HepG2 (cell line): ENCODE measurements at regions not wholly inside any gene's neighbourhood (a gene's known extent, or its start where the extent isn't known, plus 50 kb on each side); places are given as distances from the start of the nearest gene placed in this dataset.

ENCODE experiments used
- ATAC-seq: fragments of 200-7000 bp; cut with Tn5 transposase; 3 replicates; pipeline ENCODE4 v1.9.1; 2020; ENCODE audit warnings: mild to moderate bottlenecking, moderate library complexity
- BruUV-seq: library from RNA; stranded (reverse); fragments of 400-500 nt; replicated peaks from 2 replicates; lab custom pipeline; 2021; lab: Mats Ljungman, UMichigan
- CTCF ChIA-PET: fragments of 300-600 bp; formaldehyde crosslinking; extraction: SDS; loops from one replicate; lab custom pipeline; 2021; ENCODE audit warnings: low total read pairs, inconsistent platforms, low intra/inter-chr PET ratio; lab: Yijun Ruan, JAX
- POLR2A ChIA-PET: fragments of 350-600 bp; sonication (Branson Sonifier 250); formaldehyde crosslinking; loops from one replicate; lab custom pipeline; 2020; ENCODE audit warnings: antibody characterized with exemption, inconsistent platforms; lab: Yijun Ruan, JAX
- DNase-seq: peaks from one replicate; pipeline ENCODE4 v3.0.0-alpha.2; 2015; ENCODE audit warnings: low spot score
- FAIRE-seq: peaks from 3 replicates; lab custom pipeline; 2011; peaks lifted over from hg19 to GRCh38; lab: Jason Lieb, UNC
- H2AFZ ChIP-seq: one replicate; pipeline ENCODE4 v1.6.1; 2011; ENCODE audit warnings: low read length, inconsistent platforms
- H3K27ac ChIP-seq: fragments of 300-600 bp; 3 replicates; pipeline ENCODE4 v1.8.0; 2011; ENCODE audit warnings: mixed run types, mild to moderate bottlenecking, mixed read lengths, low read length, inconsistent platforms; ENCODE audit not compliant: insufficient read depth; ENCODE audit errors: extremely low read length
- H3K27me3 ChIP-seq, 2 experiments: fragments of 200-600 bp in 1 of 2; 2 replicates in 1 of 2; 3 replicates in 1 of 2; pipeline versions ENCODE4 v1.6.0 to v1.8.0; 2011; ENCODE audit warnings: low read length in 2 of 2, mild to moderate bottlenecking in 2 of 2, moderate library complexity in 2 of 2, inconsistent platforms in 1 of 2; ENCODE audit not compliant: insufficient read depth in 2 of 2, control insufficient read depth in 1 of 2
- H3K36me3 ChIP-seq, 2 experiments: fragments of 200-600 bp in 1 of 2; replicated peaks in 1 of 2; 2 replicates in 1 of 2; 3 replicates in 1 of 2; pipeline versions ENCODE4 v1.5.1 to v1.8.0; 2011; ENCODE audit warnings: low read length in 2 of 2, inconsistent platforms in 1 of 2; ENCODE audit not compliant: insufficient read depth in 2 of 2, control insufficient read depth in 1 of 2
- H3K4me1 ChIP-seq: 2 replicates; pipeline ENCODE4 v1.5.1; 2012; ENCODE audit warnings: low read length, inconsistent platforms; ENCODE audit not compliant: insufficient read depth
- H3K4me2 ChIP-seq: 2 replicates; pipeline ENCODE4 v1.6.0; 2011; ENCODE audit warnings: low read depth, low read length, inconsistent platforms
- H3K4me3 ChIP-seq, 3 experiments: fragments of 200-600 bp in 1 of 3; sonication (generic), shearing (Covaris generic) in 1 of 3; replicated peaks in 1 of 3; 2 replicates each; pipeline ENCODE4 v1.5.1; 2011 to 2016; ENCODE audit warnings: low read length in 3 of 3, inconsistent platforms in 2 of 3, low read depth in 2 of 3, mild to moderate bottlenecking in 2 of 3, control low read depth in 1 of 3, mixed read lengths in 1 of 3; ENCODE audit not compliant: insufficient read depth in 1 of 3
- H3K79me2 ChIP-seq: one replicate; pipeline ENCODE4 v1.6.1; 2011; ENCODE audit warnings: low read length, inconsistent platforms; ENCODE audit not compliant: insufficient read depth
- H3K9ac ChIP-seq: 2 replicates; pipeline ENCODE4 v1.6.0; 2011; ENCODE audit warnings: mild to moderate bottlenecking, low read depth, low read length, inconsistent platforms; ENCODE audit not compliant: insufficient read depth
- H3K9me3 ChIP-seq: 2 replicates; pipeline ENCODE4 v1.5.1; 2012; ENCODE audit warnings: mild to moderate bottlenecking, low read length
- H4K20me1 ChIP-seq: 2 replicates; pipeline ENCODE4 v1.6.0; 2011; ENCODE audit warnings: inconsistent platforms, mild to moderate bottlenecking, low read length, moderate library complexity; ENCODE audit not compliant: insufficient read depth
- CERS6 ChIP-seq: sonication (generic); formaldehyde crosslinking; IDR thresholded peaks from 2 replicates; pipeline ENCODE4 v1.5.0; 2020; ENCODE audit warnings: missing genetic modification reagents
- CHD2 ChIP-seq: IDR thresholded peaks from 2 replicates; pipeline ENCODE4 v1.6.1; 2011; ENCODE audit warnings: low read depth, low read length, improper control_type of control experiment
- CREM ChIP-seq, 2 experiments: sonication (generic) in 1 of 2; formaldehyde crosslinking in 1 of 2; IDR thresholded peaks; 2 replicates each; pipeline versions ENCODE4 v1.4.0 to v1.6.1; 2016 to 2020; ENCODE audit warnings: antibody characterized with exemption in 1 of 2, mild to moderate bottlenecking in 1 of 2, missing genetic modification reagents in 1 of 2
- FOXJ3 ChIP-seq: sonication (generic); formaldehyde crosslinking; IDR thresholded peaks from 2 replicates; pipeline ENCODE4 v1.4.0; 2020; ENCODE audit warnings: missing genetic modification reagents, mild to moderate bottlenecking, borderline replicate concordance
- GRHL1 ChIP-seq: sonication (generic); formaldehyde crosslinking; conservative IDR thresholded peaks from 2 replicates; pipeline ENCODE4 v1.8.0; 2022; ENCODE audit warnings: missing genetic modification reagents
- HNF4A ChIP-seq: sonication (generic); formaldehyde crosslinking; IDR thresholded peaks from 2 replicates; pipeline ENCODE4 v1.4.0; 2020; ENCODE audit warnings: missing genetic modification reagents
- IKZF1 ChIP-seq: fragments of 450-650 bp; IDR thresholded peaks from 2 replicates; pipeline ENCODE4 v1.7.1; 2016
- KLF15 ChIP-seq: sonication (generic); formaldehyde crosslinking; IDR thresholded peaks from 2 replicates; pipeline ENCODE4 v1.8.1; 2023; ENCODE audit warnings: borderline replicate concordance, mild to moderate bottlenecking, inconsistent platforms, missing genetic modification reagents, mixed read lengths
- NCOA1 ChIP-seq: sonication (generic); formaldehyde crosslinking; IDR thresholded peaks from 2 replicates; pipeline ENCODE4 v1.9.0; 2021; ENCODE audit warnings: missing genetic modification reagents
- SMAD3 ChIP-seq: sonication (generic); formaldehyde crosslinking; IDR thresholded peaks from 2 replicates; pipeline ENCODE4 v1.4.0; 2020; ENCODE audit warnings: missing genetic modification reagents
- SP140L ChIP-seq: sonication (generic); formaldehyde crosslinking; IDR thresholded peaks from 2 replicates; pipeline ENCODE4 v1.4.0; 2020; ENCODE audit warnings: missing genetic modification reagents, borderline replicate concordance
- SUZ12 ChIP-seq: fragments of 150-350 bp; IDR thresholded peaks from 2 replicates; pipeline ENCODE4 v1.6.1; 2014; ENCODE audit warnings: low read depth, low read length
- TFE3 ChIP-seq: IDR thresholded peaks from 2 replicates; pipeline ENCODE4 v1.6.1; 2016
- YY1 ChIP-seq: IDR thresholded peaks from 2 replicates; pipeline ENCODE4 v1.6.1; 2011; ENCODE audit warnings: low read length, low read depth, moderate library complexity, mild to moderate bottlenecking; ENCODE audit not compliant: insufficient read depth, insufficient replicate concordance
- ZNF282 ChIP-seq: fragments of 450-650 bp; IDR thresholded peaks from 2 replicates; pipeline ENCODE4 v1.6.1; 2018; ENCODE audit not compliant: partially characterized antibody
- ZNF75D ChIP-seq: sonication (generic); formaldehyde crosslinking; IDR thresholded peaks from 2 replicates; pipeline ENCODE4 v1.8.1; 2023; ENCODE audit warnings: missing genetic modification reagents, mild to moderate bottlenecking, borderline replicate concordance
- WGBS: methylation state at CpG from one replicate; pipeline ENCODE4 v1.1.6; 2017; ENCODE audit warnings: low lambda C conversion rate; 5-methylcytosine and 5-hydroxymethylcytosine counted together
- in situ Hi-C: cut with HindIII; loops from 2 replicates; pipeline ENCODE4 v1.10.0; 2017; ENCODE audit warnings: low pct_unique_long_range_greater_than_20kb; ENCODE audit not compliant: extremely low pct_ligation_motif_present
- intact Hi-C: fragments of 100-400 bp; cut with micrococcal nuclease; formaldehyde crosslinking; loops from one replicate; pipeline ENCODE4 v1.10.0; 2022; ENCODE audit not compliant: unreplicated experiment
- TF ChIP-seq, protein P1 (sequence below): IDR thresholded peaks from 2 replicates; pipeline ENCODE4 v1.6.1; 2016; ENCODE audit warnings: missing genetic modification reagents, missing compliant biosample characterization
- TF ChIP-seq, protein P2 (sequence below): sonication (generic); formaldehyde crosslinking; IDR thresholded peaks from 2 replicates; pipeline ENCODE4 v1.5.0; 2020; ENCODE audit warnings: mild to moderate bottlenecking, missing genetic modification reagents, borderline replicate concordance

- Histone ChIP-seq H3K27me3 (no peaks in the 10 kb centered on the region; a peak in 1 of 5 replicates), H3K36me3 (no peaks in the 10 kb centered on the region), H3K4me1 (no peaks in the 10 kb centered on the region), H3K4me3 (no peak overlapping the region), H4K20me1 (no peaks in the 10 kb centered on the region), H3K9me3 (no peaks in the 10 kb centered on the region), H2AFZ (no peak overlapping the region), H3K4me2 (no peak overlapping the region), H3K79me2 (no peaks in the 10 kb centered on the region), H3K27ac (no peak overlapping the region), H3K9ac (no peak overlapping the region)
- FAIRE-seq (no peak), DNase-seq (no peak), ATAC-seq (no peak)
- intact Hi-C loops (no loop called here), in situ Hi-C loops (no loop called here)
- WGBS, result 7% methylated on average over 1 of the region's 1 CpG
- TF ChIP-seq TFE3 (CRISPR knock-in tag) (no peak), SP140L (CRISPR knock-in tag) (no peak), NCOA1 (CRISPR knock-in tag) (no peak), ZNF282 (no peak), SMAD3 (CRISPR knock-in tag) (no peak), YY1 (no peak), FOXJ3 (CRISPR knock-in tag) (no peak), CREM (IDR thresholded peaks at IDR 0.05) (no peak), CREM (CRISPR knock-in tag; IDR thresholded peaks at IDR 0.05) (no peak), KLF15 (CRISPR knock-in tag) (no peak), IKZF1 (no peak), CERS6 (CRISPR knock-in tag) (no peak), HNF4A (no peak), CHD2 (no peak), SUZ12 (no peak), GRHL1 (no peak), ZNF75D (CRISPR knock-in tag) (no peak)
- TF ChIP-seq, protein P1, sequence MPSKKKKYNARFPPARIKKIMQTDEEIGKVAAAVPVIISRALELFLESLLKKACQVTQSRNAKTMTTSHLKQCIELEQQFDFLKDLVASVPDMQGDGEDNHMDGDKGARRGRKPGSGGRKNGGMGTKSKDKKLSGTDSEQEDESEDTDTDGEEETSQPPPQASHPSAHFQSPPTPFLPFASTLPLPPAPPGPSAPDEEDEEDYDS, result no peak
- TF ChIP-seq, protein P2, sequence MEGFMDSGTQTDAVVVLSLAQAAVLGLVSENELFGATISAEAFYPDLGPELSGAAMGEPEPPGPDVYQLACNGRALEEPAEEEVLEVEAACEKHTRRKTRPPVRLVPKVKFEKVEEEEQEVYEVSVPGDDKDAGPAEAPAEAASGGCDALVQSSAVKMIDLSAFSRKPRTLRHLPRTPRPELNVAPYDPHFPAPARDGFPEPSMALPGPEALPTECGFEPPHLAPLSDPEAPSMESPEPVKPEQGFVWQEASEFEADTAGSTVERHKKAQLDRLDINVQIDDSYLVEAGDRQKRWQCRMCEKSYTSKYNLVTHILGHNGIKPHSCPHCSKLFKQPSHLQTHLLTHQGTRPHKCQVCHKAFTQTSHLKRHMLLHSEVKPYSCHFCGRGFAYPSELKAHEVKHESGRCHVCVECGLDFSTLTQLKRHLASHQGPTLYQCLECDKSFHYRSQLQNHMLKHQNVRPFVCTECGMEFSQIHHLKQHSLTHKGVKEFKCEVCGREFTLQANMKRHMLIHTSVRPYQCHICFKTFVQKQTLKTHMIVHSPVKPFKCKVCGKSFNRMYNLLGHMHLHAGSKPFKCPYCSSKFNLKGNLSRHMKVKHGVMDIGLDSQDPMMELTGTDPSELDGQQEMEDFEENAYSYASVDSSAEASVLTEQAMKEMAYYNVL (CRISPR knock-in tag), result no peak
- CTCF ChIA-PET, result no interaction called here
- POLR2A ChIA-PET, result no interaction called here
- BruUV-seq, result no TSS peak
These were observed 930.6 kb upstream of the EPHA6 start for GRCh38 chr3:95883801-95884200.
